OCI-LY1 (cell line): ENCODE measurements at regions not wholly inside any gene's neighbourhood (a gene's known extent, or its start where the extent isn't known, plus 50 kb on each side); places are given as distances from the start of the nearest gene placed in this dataset.

ENCODE experiments used
- H2AFZ ChIP-seq: fragments of 200-600 bp; sonication (generic), shearing (Covaris generic); 2 replicates; pipeline ENCODE4 v1.6.0; 2014; ENCODE audit warnings: antibody characterized with exemption, mild to moderate bottlenecking, low read length
- H3F3A ChIP-seq: fragments of 200-600 bp; sonication (generic), shearing (Covaris generic); 2 replicates; pipeline ENCODE4 v1.6.0; 2014; ENCODE audit warnings: mild to moderate bottlenecking, antibody characterized with exemption, low read length, moderate library complexity; ENCODE audit not compliant: insufficient read depth
- H3K27ac ChIP-seq: fragments of 200-600 bp; sonication (generic); 2 replicates; pipeline ENCODE4 v1.5.1; 2014; ENCODE audit warnings: low read length, mixed run types, mild to moderate bottlenecking, low read depth; ENCODE audit not compliant: poor library complexity, severe bottlenecking
- H3K27me3 ChIP-seq: fragments of 200-600 bp; sonication (generic); 2 replicates; pipeline ENCODE4 v1.6.0; 2014; ENCODE audit warnings: antibody characterized with exemption, mild to moderate bottlenecking, low read length, moderate library complexity; ENCODE audit not compliant: insufficient read depth
- H3K36me3 ChIP-seq: fragments of 200-600 bp; sonication (generic); 2 replicates; pipeline ENCODE4 v1.6.1; 2014; ENCODE audit warnings: mild to moderate bottlenecking, antibody characterized with exemption, low read length, moderate library complexity, mixed read lengths; ENCODE audit not compliant: insufficient read depth
- H3K4me1 ChIP-seq: fragments of 200-600 bp; sonication (generic); 2 replicates; pipeline ENCODE4 v1.5.1; 2014; ENCODE audit warnings: mild to moderate bottlenecking, low read length, moderate library complexity; ENCODE audit not compliant: insufficient read depth, severe bottlenecking
- H3K4me2 ChIP-seq: fragments of 200-600 bp; sonication (generic), shearing (Covaris generic); 2 replicates; pipeline ENCODE4 v1.6.1; 2014; ENCODE audit warnings: low read length
- H3K4me3 ChIP-seq: fragments of 200-600 bp; sonication (generic); 2 replicates; pipeline ENCODE4 v1.5.1; 2014; ENCODE audit warnings: low read length, low read depth, mild to moderate bottlenecking, mixed read lengths; ENCODE audit not compliant: poor library complexity, severe bottlenecking
- H3K79me2 ChIP-seq: fragments of 200-600 bp; shearing (Covaris generic); 2 replicates; pipeline ENCODE4 v1.6.1; 2016; ENCODE audit warnings: mixed run types, low read length, mixed read lengths; ENCODE audit not compliant: insufficient read depth
- H3K9ac ChIP-seq: fragments of 200-600 bp; sonication (generic), shearing (Covaris generic); 2 replicates; pipeline ENCODE4 v1.6.1; 2014; ENCODE audit warnings: mild to moderate bottlenecking, low read length, mixed read lengths
- H3K9me2 ChIP-seq: fragments of 200-600 bp; sonication (generic), shearing (Covaris generic); 2 replicates; pipeline ENCODE4 v1.6.1; 2014; ENCODE audit warnings: low read depth, mild to moderate bottlenecking, low read length, mixed read lengths
- H3K9me3 ChIP-seq: fragments of 200-600 bp; shearing (Covaris generic); 2 replicates; pipeline ENCODE4 v1.6.1; 2014; ENCODE audit warnings: low read length, mixed read lengths
- H4K20me1 ChIP-seq: fragments of 200-600 bp; sonication (generic), shearing (Covaris generic); 2 replicates; pipeline ENCODE4 v1.6.0; 2016; ENCODE audit warnings: mild to moderate bottlenecking, low read length; ENCODE audit not compliant: insufficient read depth
- CTCF ChIP-seq: fragments of 200-600 bp; sonication (generic), shearing (Covaris generic); IDR thresholded peaks from 2 replicates; pipeline ENCODE4 v1.5.1; 2017; ENCODE audit warnings: mild to moderate bottlenecking, antibody characterized with exemption, low read length, moderate library complexity, mixed read lengths
- EZH2 ChIP-seq: fragments of 200-600 bp; sonication (generic), shearing (Covaris generic); IDR thresholded peaks from 2 replicates; pipeline ENCODE4 v1.8.0; 2017; ENCODE audit warnings: borderline replicate concordance, mixed run types, mild to moderate bottlenecking, antibody characterized with exemption, low read length, moderate library complexity, mixed read lengths

DNA sequence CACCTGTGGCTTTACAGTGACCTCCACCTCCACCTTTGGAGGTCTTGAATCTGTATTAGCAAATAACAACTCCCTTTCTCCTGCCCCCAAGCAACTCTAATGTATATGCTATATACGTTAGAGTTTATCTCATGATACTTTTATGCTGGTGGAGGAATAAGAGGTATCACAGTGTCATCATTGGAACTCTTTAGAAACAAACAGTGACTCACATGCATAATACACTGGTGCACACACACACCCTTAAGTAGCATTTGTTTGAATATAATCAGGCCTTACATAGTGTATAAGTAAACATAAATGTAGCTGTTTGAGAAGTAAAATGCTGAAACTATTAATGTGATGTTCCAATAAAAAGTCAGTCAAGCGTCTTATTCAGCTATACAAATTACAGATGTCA, 280.2 kb upstream of the C2CD4B start:
- no peak overlapping the region for H2AFZ ChIP-seq
- H3K4me3 ChIP-seq, result no peak overlapping the region
- H3K9me2 ChIP-seq, result no peaks in the 10 kb centered on the region
- H3K27me3 ChIP-seq, result no peaks in the 10 kb centered on the region
- no peaks in the 10 kb centered on the region for H3K36me3 ChIP-seq
- no peak overlapping the region for H3K9ac ChIP-seq
- no peak overlapping the region for H3K27ac ChIP-seq
- H3K4me1 ChIP-seq, result no peaks in the 10 kb centered on the region
- no peaks in the 10 kb centered on the region for H4K20me1 ChIP-seq
- TF ChIP-seq CTCF, result no peak
- no peak for TF ChIP-seq EZH2
- no peak overlapping the region for H3K4me2 ChIP-seq
- H3K9me3 ChIP-seq, result no peaks in the 10 kb centered on the region
- no peaks in the 10 kb centered on the region for H3F3A ChIP-seq
- H3K79me2 ChIP-seq, result no peaks in the 10 kb centered on the region

GRCh38 chr15:62446984-62447383, 281.9 kb upstream of the C2CD4B start:
- Histone ChIP-seq H3K27ac (no peak overlapping the region), H2AFZ (no peak overlapping the region), H3K9me3 (no peaks in the 10 kb centered on the region), H3K9me2 (no peaks in the 10 kb centered on the region), H4K20me1 (no peaks in the 10 kb centered on the region), H3K79me2 (no peaks in the 10 kb centered on the region), H3K4me2 (no peak overlapping the region), H3K4me1 (no peaks in the 10 kb centered on the region), H3K36me3 (no peaks in the 10 kb centered on the region), H3K27me3 (no peaks in the 10 kb centered on the region), H3K4me3 (no peak overlapping the region), H3K9ac (no peak overlapping the region), H3F3A (no peaks in the 10 kb centered on the region)
- no peak for TF ChIP-seq CTCF
- no peak for TF ChIP-seq EZH2

- no peak overlapping the region for H3K4me2 ChIP-seq
- no peaks in the 10 kb centered on the region for H3K79me2 ChIP-seq
Observed at GRCh38 chr15:62447742-62448141, 282.7 kb upstream of the C2CD4B start.

More at GRCh38 chr15:62447742-62448141, 282.7 kb upstream of the C2CD4B start:
- no peaks in the 10 kb centered on the region for H3K4me1 ChIP-seq
- no peaks in the 10 kb centered on the region for H4K20me1 ChIP-seq
- H2AFZ ChIP-seq, result no peak overlapping the region
- no peak overlapping the region for H3K9ac ChIP-seq
- H3K9me3 ChIP-seq, result no peaks in the 10 kb centered on the region
- no peaks in the 10 kb centered on the region for H3F3A ChIP-seq
- H3K9me2 ChIP-seq, result no peaks in the 10 kb centered on the region
- no peaks in the 10 kb centered on the region for H3K27me3 ChIP-seq
- TF ChIP-seq CTCF, result no peak
- TF ChIP-seq EZH2, result no peak
- no peaks in the 10 kb centered on the region for H3K36me3 ChIP-seq
- no peak overlapping the region for H3K4me3 ChIP-seq
- no peak overlapping the region for H3K27ac ChIP-seq
